ENCODE measurements at regions not wholly inside any gene's neighbourhood (a gene's known extent, or its start where the extent isn't known, plus 50 kb on each side); places are given as distances from the start of the nearest gene placed in this dataset.

- TF ChIP-seq ZNF263 (CRISPR knock-in tag; IDR thresholded peaks at IDR 0.05) (no peak), SCMH1 (CRISPR knock-in tag; IDR thresholded peaks at IDR 0.05; ENCODE audit: borderline replicate concordance) (no peak), EP300 (IDR thresholded peaks at IDR 0.05; ENCODE audit: low read depth in 2 of 2, low read length in 2 of 2) (no peak), EP300 (CRISPR knock-in tag; IDR thresholded peaks at IDR 0.05; ENCODE audit: borderline replicate concordance) (no peak)
These were observed 471.0 kb upstream of the CDH7 start for GRCh38 chr18:65279668-65280305.
